IMR-90 (cell line): ENCODE measurements at regions not wholly inside any gene's neighbourhood (a gene's known extent, or its start where the extent isn't known, plus 50 kb on each side); places are given as distances from the start of the nearest gene placed in this dataset.

Source experiments
- ATAC-seq: fragments of 200-7000 bp; cut with Tn5 transposase; 2 replicates; pipeline ENCODE4 v1.9.1; 2020; ENCODE audit warnings: low read depth, mild to moderate bottlenecking, moderate library complexity
- BruUV-seq: library from RNA; stranded (reverse); fragments of 400-500 nt; replicated peaks from 2 replicates; lab custom pipeline; 2021; lab: Mats Ljungman, UMichigan
- CTCF ChIA-PET: fragments of 300-600 bp; formaldehyde crosslinking; extraction: SDS; loops from one replicate; lab custom pipeline; 2021; ENCODE audit warnings: antibody characterized with exemption; lab: Yijun Ruan, JAX
- POLR2A ChIA-PET: fragments of 300-600 bp; sonication (Branson Sonifier 250); formaldehyde crosslinking; loops from one replicate; lab custom pipeline; 2022; ENCODE audit warnings: antibody characterized with exemption; ENCODE audit not compliant: unreplicated experiment; lab: Charles Lee
- DNase-seq: peaks from one replicate; pipeline ENCODE4 v3.0.0; 2013
- H2AFZ ChIP-seq: replicated peaks from 2 replicates; pipeline ENCODE3; 2013; ENCODE audit warnings: low read length, mild to moderate bottlenecking; ENCODE audit not compliant: poor library complexity
- H2AK5ac ChIP-seq: 2 replicates; pipeline ENCODE4 v1.6.1; 2013; ENCODE audit warnings: low read depth, low read length, inconsistent platforms
- H2AK9ac ChIP-seq: replicated peaks from 2 replicates; pipeline ENCODE3; 2013; ENCODE audit warnings: mild to moderate bottlenecking, low read depth, low read length, moderate library complexity; ENCODE audit not compliant: poor library complexity
- H2BK120ac ChIP-seq: 2 replicates; pipeline ENCODE4 v1.6.1; 2013; ENCODE audit warnings: low read depth, low read length, inconsistent platforms
- H2BK15ac ChIP-seq: 3 replicates; pipeline ENCODE4 v1.6.1; 2013; ENCODE audit warnings: low read depth, low read length, inconsistent platforms
- H2BK20ac ChIP-seq: 2 replicates; pipeline ENCODE4 v1.6.1; 2013; ENCODE audit warnings: low read depth, mild to moderate bottlenecking, inconsistent platforms, low read length, moderate library complexity
- H2BK5ac ChIP-seq: 2 replicates; pipeline ENCODE4 v1.6.1; 2013; ENCODE audit warnings: mild to moderate bottlenecking, low read depth, low read length, inconsistent platforms; ENCODE audit not compliant: poor library complexity, severe bottlenecking
- H3K14ac ChIP-seq: replicated peaks from 2 replicates; pipeline ENCODE4 v1.6.1; 2013; ENCODE audit warnings: low read depth, low read length, inconsistent platforms
- H3K18ac ChIP-seq: 2 replicates; pipeline ENCODE4 v1.6.1; 2013; ENCODE audit warnings: low read depth, low read length, control low read depth
- H3K23ac ChIP-seq: 2 replicates; pipeline ENCODE4 v1.6.1; 2013; ENCODE audit warnings: low read depth, low read length, inconsistent platforms
- H3K27ac ChIP-seq: 2 replicates; pipeline ENCODE4 v1.5.1; 2013; ENCODE audit warnings: mild to moderate bottlenecking, control low read depth, low read length; ENCODE audit not compliant: insufficient read depth
- H3K27me3 ChIP-seq: 2 replicates; pipeline ENCODE4 v1.6.1; 2013; ENCODE audit warnings: low read length; ENCODE audit not compliant: control insufficient read depth, insufficient read depth
- H3K36me3 ChIP-seq: 2 replicates; pipeline ENCODE4 v1.6.1; 2013; ENCODE audit warnings: low read length, mixed read lengths; ENCODE audit not compliant: control insufficient read depth, insufficient read depth
- H3K4ac ChIP-seq: 2 replicates; pipeline ENCODE4 v1.6.1; 2013; ENCODE audit warnings: low read depth, low read length, inconsistent platforms
- H3K4me1 ChIP-seq: 2 replicates; pipeline ENCODE4 v1.6.1; 2013; ENCODE audit warnings: low read length, mixed read lengths; ENCODE audit not compliant: control insufficient read depth, insufficient read depth
- H3K4me2 ChIP-seq: 2 replicates; pipeline ENCODE4 v1.6.1; 2013; ENCODE audit warnings: low read depth, mild to moderate bottlenecking, control low read depth, low read length, moderate library complexity
- H3K4me3 ChIP-seq: 2 replicates; pipeline ENCODE4 v1.5.1; 2013; ENCODE audit warnings: low read depth, mild to moderate bottlenecking, control low read depth, low read length, moderate library complexity; ENCODE audit not compliant: insufficient read depth
- H3K56ac ChIP-seq: 2 replicates; pipeline ENCODE4 v1.6.1; 2013; ENCODE audit warnings: low read length, inconsistent platforms; ENCODE audit not compliant: insufficient read depth; ENCODE audit errors: extremely low read depth
- H3K79me1 ChIP-seq, 2 experiments: 2 replicates each; pipeline ENCODE4 v1.6.1; 2013; ENCODE audit warnings: low read length in 2 of 2, inconsistent platforms in 1 of 2, low read depth in 1 of 2
- H3K9ac ChIP-seq: 2 replicates; pipeline ENCODE4 v1.6.1; 2013; ENCODE audit warnings: low read depth, low read length, control low read depth
- H3K9me1 ChIP-seq: 2 replicates; pipeline ENCODE4 v1.6.1; 2013; ENCODE audit warnings: low read length, inconsistent platforms; ENCODE audit not compliant: insufficient read depth
- H3K9me3 ChIP-seq: 2 replicates; pipeline ENCODE4 v1.6.1; 2013; ENCODE audit warnings: low read length; ENCODE audit not compliant: control insufficient read depth, insufficient read depth
- H4K20me1 ChIP-seq: 2 replicates; pipeline ENCODE4 v1.6.1; 2013; ENCODE audit warnings: low read length, inconsistent platforms; ENCODE audit not compliant: insufficient read depth
- H4K5ac ChIP-seq: 2 replicates; pipeline ENCODE4 v1.6.1; 2013; ENCODE audit warnings: mild to moderate bottlenecking, low read depth, low read length, control low read depth
- H4K8ac ChIP-seq, 2 experiments: 2 replicates each; pipeline ENCODE4 v1.6.1; 2013; ENCODE audit warnings: low read depth in 2 of 2, low read length in 2 of 2, control low read depth in 1 of 2, inconsistent platforms in 1 of 2
- H4K91ac ChIP-seq: 2 replicates; pipeline ENCODE4 v1.6.1; 2013; ENCODE audit warnings: low read depth, low read length, inconsistent platforms; ENCODE audit not compliant: insufficient read depth
- BHLHE40 ChIP-seq: fragments of 150-350 bp; IDR thresholded peaks from 2 replicates; pipeline ENCODE4 v1.6.1; 2016; ENCODE audit warnings: mild to moderate bottlenecking, low read depth, low read length
- CEBPB ChIP-seq: IDR thresholded peaks from 2 replicates; pipeline ENCODE4 v1.6.1; 2012; ENCODE audit warnings: low read depth, low read length, improper control_type of control experiment
- CHD1 ChIP-seq: IDR thresholded peaks from 2 replicates; pipeline ENCODE4 v1.6.1; 2012; ENCODE audit warnings: low read depth, low read length, improper control_type of control experiment
- CTCF ChIP-seq: conservative IDR thresholded peaks from 2 replicates; pipeline ENCODE4 v1.5.1; 2012; ENCODE audit warnings: mild to moderate bottlenecking, low read depth, low read length, improper control_type of control experiment
- ELK1 ChIP-seq: fragments of 150-350 bp; IDR thresholded peaks from 2 replicates; pipeline ENCODE4 v1.6.1; 2016; ENCODE audit warnings: low read depth, mild to moderate bottlenecking, low read length, moderate library complexity, borderline replicate concordance
- FOS ChIP-seq: fragments of 150-350 bp; IDR thresholded peaks from 2 replicates; pipeline ENCODE4 v1.6.1; 2016; ENCODE audit warnings: low read depth, low read length
- MAFK ChIP-seq: IDR thresholded peaks from 2 replicates; pipeline ENCODE4 v1.6.1; 2012; ENCODE audit warnings: low read depth, low read length, improper control_type of control experiment
- MAZ ChIP-seq: IDR thresholded peaks from 2 replicates; pipeline ENCODE4 v1.6.1; 2012; ENCODE audit warnings: low read depth, mild to moderate bottlenecking, low read length, improper control_type of control experiment, moderate library complexity, borderline replicate concordance
- MXI1 ChIP-seq: IDR thresholded peaks from 2 replicates; pipeline ENCODE4 v1.6.1; 2012; ENCODE audit warnings: low read depth, mild to moderate bottlenecking, low read length, moderate library complexity, borderline replicate concordance
- NFE2L2 ChIP-seq: fragments of 150-350 bp; IDR thresholded peaks from 2 replicates; pipeline ENCODE4 v1.6.1; 2016; ENCODE audit warnings: low read depth, mild to moderate bottlenecking, low read length
- POLR2A ChIP-seq: IDR thresholded peaks from 2 replicates; pipeline ENCODE4 v1.6.1; 2012; ENCODE audit warnings: mild to moderate bottlenecking, low read depth, low read length
- RAD21 ChIP-seq: IDR thresholded peaks from 2 replicates; pipeline ENCODE4 v1.6.1; 2012; ENCODE audit warnings: low read length, improper control_type of control experiment
- RCOR1 ChIP-seq: IDR thresholded peaks from 2 replicates; pipeline ENCODE4 v1.6.1; 2012; ENCODE audit warnings: mild to moderate bottlenecking, low read length, improper control_type of control experiment; ENCODE audit not compliant: insufficient replicate concordance
- RFX5 ChIP-seq: IDR thresholded peaks from 2 replicates; pipeline ENCODE4 v1.8.0; 2012; ENCODE audit warnings: low read depth, mild to moderate bottlenecking, low read length, moderate library complexity
- SMC3 ChIP-seq: fragments of 150-350 bp; IDR thresholded peaks from 2 replicates; pipeline ENCODE4 v1.6.1; 2016; ENCODE audit warnings: low read depth, mild to moderate bottlenecking, antibody characterized with exemption, low read length, moderate library complexity
- WGBS, 2 experiments: methylation state at CpG; one replicate each; pipeline versions ENCODE4 v1.1.5 to v1.1.7; 2013; ENCODE audit warnings: missing lambda C conversion rate in 2 of 2; ENCODE audit not compliant: insufficient read length in 1 of 2; ENCODE audit errors: extremely low coverage in 2 of 2; 5-methylcytosine and 5-hydroxymethylcytosine counted together
- dilution Hi-C: fragments of 300-500 bp; cut with HindIII; formaldehyde crosslinking; loops from one replicate; pipeline ENCODE4 v1.14.3; 2018; ENCODE audit warnings: low sequenced_read_pairs; ENCODE audit not compliant: unreplicated experiment
- in situ Hi-C: fragments of 300-500 bp; cut with MboI; formaldehyde crosslinking; loops from 3 replicates; pipeline ENCODE4 v1.14.3; 2019; ENCODE audit warnings: low sequenced_read_pairs, inconsistent platforms, mixed read lengths
- intact Hi-C: fragments of 100-400 bp; cut with micrococcal nuclease; formaldehyde crosslinking; loops from 2 replicates; pipeline ENCODE4 v1.10.0; 2022
- TF ChIP-seq, protein P1 (sequence below): fragments of 150-350 bp; IDR thresholded peaks from 2 replicates; pipeline ENCODE4 v1.6.1; 2017; ENCODE audit warnings: mild to moderate bottlenecking, antibody characterized with exemption, low read length, low read depth

DNA sequence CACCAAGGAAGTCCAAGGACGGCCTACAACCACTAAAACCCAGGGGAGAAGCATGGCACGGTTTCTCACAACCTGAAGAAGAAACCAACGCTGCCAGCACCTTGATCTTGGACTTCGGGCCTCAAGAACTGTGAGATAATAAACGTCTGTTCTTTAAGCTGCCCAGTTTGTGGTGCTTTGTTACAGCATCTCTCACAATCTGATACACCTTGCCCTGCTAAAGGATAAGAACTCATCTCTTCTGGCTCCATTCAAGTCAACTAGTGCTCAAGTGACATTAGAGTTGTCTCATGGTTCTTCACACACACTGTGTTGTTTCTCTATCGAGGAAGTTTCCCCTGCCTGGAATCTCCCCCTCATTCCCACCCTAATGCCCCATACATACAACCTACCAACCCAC lies 314.4 kb upstream of the RUNX1 start:
- Histone ChIP-seq H3K4me2 (no peak overlapping the region), H3K27ac (no peak overlapping the region), H3K9ac (no peak overlapping the region), H3K4me3 (no peak overlapping the region), H2BK20ac (0 out of 2 replicates have a peak overlapping the region, but pooled peaks have one; percentile 63), H3K9me3 (no peaks in the 10 kb centered on the region), H2BK120ac (no peak overlapping the region), H3K56ac (no peak overlapping the region), H3K23ac (no peak overlapping the region), H2AK9ac (no peak overlapping the region), H2BK5ac (no peak overlapping the region), H3K27me3 (no peaks in the 10 kb centered on the region), H4K91ac (no peak overlapping the region), H4K20me1 (no peaks in the 10 kb centered on the region), H3K14ac (no peak overlapping the region; the same call in 1 of the 2 replicates), H4K8ac (no peak overlapping the region), H3K18ac (no peak overlapping the region), H2AFZ (no peak overlapping the region), H4K5ac (no peak overlapping the region), H2BK15ac (no peak overlapping the region), H3K4ac (no peak overlapping the region; the same call in 1 of the 2 replicates), H3K4me1 (no peaks in the 10 kb centered on the region), H2AK5ac (no peak overlapping the region; the same call in 1 of the 2 replicates), H3K79me1 (no peaks in the 10 kb centered on the region), H3K9me1 (no peaks in the 10 kb centered on the region), H3K36me3 (no peaks in the 10 kb centered on the region)
- TF ChIP-seq RCOR1 (no peak), POLR2A (no peak), FOS (no peak), RFX5 (no peak), MXI1 (no peak), NFE2L2 (no peak), RAD21 (no peak), ELK1 (no peak), CHD1 (no peak), CTCF (no peak), BHLHE40 (no peak), SMC3 (no peak), MAFK (no peak), CEBPB (no peak), MAZ (no peak)
- TF ChIP-seq, protein P1, sequence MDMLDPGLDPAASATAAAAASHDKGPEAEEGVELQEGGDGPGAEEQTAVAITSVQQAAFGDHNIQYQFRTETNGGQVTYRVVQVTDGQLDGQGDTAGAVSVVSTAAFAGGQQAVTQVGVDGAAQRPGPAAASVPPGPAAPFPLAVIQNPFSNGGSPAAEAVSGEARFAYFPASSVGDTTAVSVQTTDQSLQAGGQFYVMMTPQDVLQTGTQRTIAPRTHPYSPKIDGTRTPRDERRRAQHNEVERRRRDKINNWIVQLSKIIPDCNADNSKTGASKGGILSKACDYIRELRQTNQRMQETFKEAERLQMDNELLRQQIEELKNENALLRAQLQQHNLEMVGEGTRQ = no peak
- CTCF ChIA-PET = no interaction called here
- WGBS, 2 experiments = 89% methylated on average over 3 of the region's 6 CpGs; no CpG with 5 or more reads in 1 of the 2 experiments
- dilution Hi-C loops = no loop called here
- POLR2A ChIA-PET = no interaction called here
- intact Hi-C loops = no loop called here
- BruUV-seq = no TSS peak
- in situ Hi-C loops = no loop called here
- DNase-seq (no peak), ATAC-seq (no peak)
